Stromal cell of bone marrow (primary cell): ENCODE measurements at regions not wholly inside any gene's neighbourhood (a gene's known extent, or its start where the extent isn't known, plus 50 kb on each side); places are given as distances from the start of the nearest gene placed in this dataset.

Experiments
- DNase-seq: peaks from one replicate; pipeline ENCODE4 v3.0.0-alpha.2; 2012; ENCODE audit warnings: low read depth

DNA sequence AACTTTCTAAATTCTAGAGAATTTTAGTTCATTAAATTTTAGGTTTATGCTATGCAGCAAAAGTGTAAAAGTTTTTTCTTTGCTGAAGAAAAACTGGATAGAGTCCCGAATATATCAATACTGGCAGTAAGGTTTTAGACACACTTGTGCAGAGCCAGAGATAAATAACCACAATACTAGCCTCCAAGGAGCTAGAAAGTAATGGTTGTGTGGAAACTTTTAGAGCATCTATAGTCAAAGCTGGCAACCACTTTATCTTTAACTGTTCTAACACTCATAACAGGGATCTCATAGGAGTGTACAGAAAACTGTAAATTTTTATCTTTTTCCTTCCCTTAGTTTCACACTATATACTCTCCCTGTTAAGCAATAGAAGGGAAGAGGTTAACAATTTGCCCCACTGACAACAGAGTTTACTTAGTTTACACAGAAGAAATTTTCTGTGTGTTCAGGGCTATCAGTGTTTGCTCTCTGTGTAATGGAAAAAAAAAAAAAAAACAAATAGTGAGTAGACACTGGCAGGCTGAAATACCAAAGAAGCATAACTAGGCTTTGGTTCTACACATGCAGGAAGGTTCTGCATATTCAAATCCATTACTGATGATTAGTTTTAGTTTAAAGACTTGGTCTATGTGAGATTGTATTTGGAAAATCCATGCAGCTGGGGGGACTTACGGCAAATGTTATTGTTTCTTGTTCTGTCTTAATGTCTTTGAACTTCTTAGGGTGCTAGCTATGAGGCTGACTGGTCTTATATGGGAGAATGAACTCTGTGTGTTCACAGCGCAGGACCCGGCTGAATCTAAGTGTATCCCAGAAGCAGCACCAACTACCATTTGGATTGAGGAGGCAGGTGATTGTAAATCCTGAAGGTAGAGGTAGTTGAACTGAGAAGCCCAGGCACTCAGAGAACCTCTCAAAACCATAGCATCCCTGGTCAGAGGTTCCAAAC, 187.6 kb downstream of the PCSK1 start:
- no peak for DNase-seq

DNA sequence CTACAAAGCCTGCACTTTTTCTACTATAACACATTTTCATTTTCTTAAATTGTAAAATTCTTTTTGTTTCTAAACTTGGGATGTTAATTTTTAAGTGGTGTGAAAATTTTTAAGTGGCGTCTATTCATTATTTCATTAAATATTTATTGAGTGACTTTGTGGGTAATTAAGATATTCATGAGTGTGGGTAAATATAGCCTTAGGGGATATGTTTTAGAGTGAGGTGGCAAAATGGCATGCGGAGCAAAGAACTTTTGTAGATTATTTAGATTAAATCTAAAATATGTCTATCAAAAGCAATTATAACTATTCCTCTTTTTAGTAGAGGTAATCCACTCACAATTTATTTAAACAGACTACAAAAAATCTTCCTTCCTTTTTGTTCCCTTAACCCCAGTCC, 188.4 kb downstream of the PCSK1 start:
- DNase-seq, result no peak

DNA sequence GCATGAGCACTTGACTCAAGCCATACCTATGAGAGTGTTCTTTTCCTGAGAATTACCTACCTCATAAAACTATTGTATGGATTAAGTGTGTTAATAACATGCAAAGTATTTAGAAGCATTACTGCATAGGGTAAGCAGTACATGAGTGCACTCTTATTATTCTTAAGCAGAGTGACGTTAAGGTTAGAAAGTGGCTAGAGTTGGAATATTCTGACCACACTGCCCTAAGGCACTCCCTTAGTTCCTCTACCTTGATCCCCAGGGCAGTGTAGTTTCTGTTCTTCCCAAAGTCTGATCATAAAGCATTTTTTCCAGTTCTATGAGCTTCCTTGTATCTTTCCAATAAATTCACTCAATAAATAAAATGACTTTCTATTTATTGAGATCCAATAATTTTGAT, 189.2 kb downstream of the PCSK1 start:
- DNase-seq, result no peak

DNA sequence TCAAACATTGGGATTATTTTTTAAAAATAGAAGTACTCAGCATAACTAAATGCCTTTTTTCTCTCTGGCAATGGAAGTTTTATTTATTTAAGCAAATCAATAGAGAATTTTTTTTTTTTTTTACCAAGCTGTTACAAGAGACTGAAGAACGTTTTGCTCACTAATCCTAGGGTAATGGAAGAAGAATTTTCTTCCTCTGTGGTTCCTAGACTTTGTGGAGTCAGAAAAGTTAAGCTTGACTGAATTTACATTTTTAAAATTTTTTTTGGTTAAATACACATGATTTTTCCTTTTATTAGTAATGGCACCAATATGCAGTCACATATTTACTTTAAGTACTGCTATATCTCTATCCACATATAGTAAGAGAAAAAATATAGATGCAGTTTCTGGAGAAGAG, 189.8 kb downstream of the PCSK1 start:
- no peak for DNase-seq

DNA sequence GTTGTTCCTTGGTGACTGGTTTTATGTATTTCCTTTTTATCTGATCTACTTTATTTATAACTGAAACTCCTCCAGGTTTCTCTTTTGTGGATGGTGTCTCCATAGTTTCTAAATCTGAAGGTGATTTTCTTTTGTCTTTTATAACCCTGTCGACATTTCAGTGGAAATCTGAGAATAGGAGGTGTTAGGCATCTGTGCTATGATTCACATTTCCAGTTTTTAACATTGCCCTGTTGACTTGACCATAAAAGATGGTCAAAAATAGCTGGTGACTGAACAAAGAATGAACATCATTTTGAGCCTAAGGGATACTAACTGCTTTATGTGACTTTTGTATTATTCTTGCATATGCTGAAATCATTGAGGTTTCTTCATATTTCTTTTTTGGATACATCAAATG, 190.5 kb downstream of the PCSK1 start:
- no peak for DNase-seq

DNA sequence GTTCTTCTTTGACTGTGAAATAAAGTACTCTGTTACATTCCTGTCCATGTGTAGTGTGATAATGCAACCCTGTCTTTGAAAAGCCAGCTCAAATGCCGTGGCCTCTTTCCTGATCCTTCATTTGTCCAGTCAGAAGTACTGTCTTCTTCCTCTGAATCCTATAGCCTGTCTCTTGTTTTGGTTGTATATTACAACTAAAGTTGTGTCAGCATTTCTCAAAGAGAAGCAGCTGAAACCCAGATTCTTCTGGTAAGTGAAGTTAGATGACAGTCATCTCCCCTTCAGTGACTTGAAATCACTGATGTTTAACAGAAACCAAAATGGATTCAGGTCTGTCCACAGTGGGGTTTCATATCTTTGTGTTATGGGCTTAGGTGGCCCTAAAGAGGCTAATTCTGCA, 196.2 kb downstream of the PCSK1 start:
- DNase-seq, result no peak

DNA sequence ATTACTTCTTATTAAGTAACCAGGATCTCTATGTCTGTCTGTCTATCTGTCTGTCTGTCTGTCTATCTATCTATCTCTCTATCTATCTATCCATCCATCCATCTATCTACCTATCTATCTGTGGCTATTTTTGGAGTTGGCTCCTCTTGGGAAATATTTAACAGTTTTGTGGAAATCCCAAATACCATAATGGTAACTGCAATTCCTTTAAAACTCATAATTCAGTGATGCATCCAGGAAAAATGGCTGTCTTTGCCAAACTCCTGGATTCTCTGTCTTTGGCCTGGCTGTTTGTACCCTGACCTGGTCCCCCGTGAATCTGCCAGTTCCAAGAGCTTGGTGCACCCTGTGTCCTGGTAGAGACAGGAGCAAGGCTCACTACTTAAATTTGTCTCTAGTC, 197.0 kb downstream of the PCSK1 start:
- DNase-seq, result no peak

DNA sequence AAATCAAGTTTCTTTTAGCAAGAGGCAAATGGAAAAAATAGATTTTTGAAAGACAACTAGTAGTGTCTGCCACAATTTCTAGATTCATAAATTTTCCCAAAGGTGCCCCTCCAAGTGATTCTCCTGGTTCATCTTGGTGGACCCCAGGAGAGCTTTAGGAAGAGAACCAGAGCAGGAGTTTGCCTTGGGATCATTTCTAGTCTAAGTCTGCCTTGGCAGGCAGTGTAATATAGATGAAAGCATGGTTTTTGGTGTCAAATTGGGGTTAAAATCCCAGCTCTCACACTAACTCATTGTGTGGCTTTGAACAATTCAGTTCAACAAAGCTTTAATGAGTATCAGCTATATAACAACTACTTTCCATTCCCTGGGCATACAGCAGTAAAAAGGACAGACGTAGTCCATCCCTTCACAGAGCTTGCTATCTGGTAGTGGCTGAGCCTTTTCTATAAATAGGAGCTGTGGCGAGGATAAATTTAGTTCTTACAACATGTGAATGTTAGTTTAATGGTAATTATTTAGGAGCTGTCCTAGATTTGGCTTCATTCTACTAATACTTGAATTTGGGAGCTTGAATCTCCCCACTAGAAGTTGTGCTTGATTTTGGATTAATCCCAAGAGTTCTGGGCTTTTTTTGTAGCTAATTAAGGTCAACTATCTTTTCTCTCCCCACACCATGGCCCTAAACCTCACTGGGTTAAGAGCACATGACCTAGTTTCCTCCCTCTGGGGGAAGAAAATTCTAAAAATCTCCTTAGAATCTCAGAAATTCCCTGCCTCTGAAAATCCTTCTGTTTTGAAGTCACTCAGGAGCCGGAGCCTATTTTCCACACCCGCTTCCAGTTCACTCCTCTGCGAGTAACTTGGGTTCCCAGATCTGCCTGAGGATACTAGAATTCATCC, 197.8 kb downstream of the PCSK1 start:
- no peak for DNase-seq

DNA sequence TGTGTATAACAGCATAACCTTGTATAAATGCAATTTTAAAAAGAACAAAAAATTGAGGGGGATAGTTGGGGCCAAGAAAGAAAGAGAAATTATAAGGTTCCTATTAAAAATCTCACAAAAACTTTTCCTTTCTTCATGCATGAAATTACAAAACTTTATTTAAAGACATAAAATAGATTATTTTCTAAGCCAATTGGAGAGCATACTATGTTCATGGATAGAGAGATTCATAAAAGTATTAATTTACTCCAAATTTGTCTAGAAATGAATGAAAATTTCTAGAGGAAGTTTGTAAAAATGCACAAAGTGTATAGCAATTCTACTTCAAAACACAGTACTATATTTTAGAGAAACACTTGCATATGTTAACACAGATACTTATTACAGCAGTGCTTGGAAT, 200.4 kb downstream of the PCSK1 start:
- no peak for DNase-seq

DNA sequence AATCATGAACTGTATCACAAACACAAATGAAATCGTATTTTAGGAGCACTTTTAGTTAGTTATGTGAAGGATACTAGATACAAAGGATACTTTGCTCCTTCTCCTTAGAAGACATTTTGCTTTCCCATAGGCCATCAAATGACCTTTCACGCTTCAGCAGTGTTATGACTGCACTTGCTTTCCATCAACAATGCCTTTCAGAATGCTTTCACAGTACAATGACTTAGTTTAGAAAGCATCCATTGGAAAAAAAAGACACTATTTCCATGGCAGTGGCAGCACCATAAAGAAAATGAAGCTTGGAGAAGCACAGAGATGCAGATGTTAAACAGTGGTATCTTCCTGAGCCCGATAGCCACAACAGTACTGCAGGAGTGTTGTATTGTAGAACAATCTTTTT, 203.9 kb downstream of the PCSK1 start:
- DNase-seq, result no peak

DNA sequence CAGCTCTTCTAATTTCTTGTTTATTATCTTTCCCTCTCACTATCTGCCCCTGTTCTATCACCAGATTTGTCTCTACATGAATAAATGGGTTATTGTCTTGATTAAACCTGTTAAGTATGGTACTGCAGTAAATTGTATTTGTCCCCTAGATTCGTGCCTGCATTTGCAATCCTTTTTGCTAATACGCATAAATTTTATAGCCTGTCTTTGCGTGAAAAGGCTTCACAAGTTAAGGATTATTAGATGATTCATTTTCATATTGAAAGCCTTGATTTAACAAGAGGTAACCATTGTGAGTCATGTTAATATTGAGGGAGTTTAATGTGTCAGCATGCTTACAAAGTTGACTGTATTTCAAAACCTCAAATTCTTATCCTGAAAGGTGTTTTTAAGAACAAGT, 204.6 kb downstream of the PCSK1 start:
- DNase-seq, result no peak

DNA sequence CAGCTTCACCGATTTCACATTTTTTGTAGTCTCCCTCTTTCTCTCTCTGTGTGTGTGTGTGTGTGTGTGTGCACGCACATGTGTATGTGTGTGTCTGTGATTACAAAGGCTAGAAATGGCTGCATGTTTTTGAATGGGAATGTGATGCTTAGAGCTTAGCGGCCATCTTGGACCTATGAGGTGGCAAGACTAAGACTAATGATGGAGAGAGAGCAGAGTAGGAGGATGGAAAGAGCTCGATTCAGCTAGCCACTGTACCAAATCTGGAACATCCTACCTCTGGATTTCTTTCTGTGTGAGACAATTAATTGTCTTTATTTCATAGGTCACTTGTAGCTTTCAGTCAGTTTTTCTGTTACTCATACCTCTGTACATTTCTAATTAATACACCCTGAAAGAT, 205.1 kb downstream of the PCSK1 start:
- no peak for DNase-seq

DNA sequence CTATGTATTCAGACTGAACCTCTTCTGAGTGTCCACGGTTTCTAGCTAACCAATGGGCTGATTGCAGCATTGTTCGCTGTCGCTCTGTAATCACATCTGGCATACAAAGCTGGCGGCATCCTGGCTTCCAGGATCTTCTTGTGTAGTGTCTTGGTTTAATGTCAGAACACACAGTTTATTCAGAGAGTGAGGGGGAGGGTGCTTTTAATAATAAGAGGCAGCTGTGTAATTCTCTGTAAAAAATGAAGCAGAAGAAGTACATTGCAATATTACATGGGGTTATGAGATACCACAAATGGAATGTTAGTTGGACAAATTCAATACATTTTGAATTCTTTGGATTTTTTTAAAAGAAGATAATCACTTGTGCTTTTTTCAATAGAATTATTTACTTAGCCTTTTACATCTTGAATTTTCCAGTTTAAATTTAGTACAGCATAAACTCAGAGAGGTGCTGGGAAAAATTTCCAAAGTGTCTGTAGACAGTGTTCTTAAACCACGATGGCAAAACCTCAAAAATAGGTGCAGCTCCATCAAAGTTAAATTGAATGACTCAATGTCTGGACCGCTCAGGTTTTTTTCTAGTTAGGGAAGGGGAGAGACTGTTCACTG, 206.0 kb downstream of the PCSK1 start:
- peak; percentile 60 for DNase-seq

DNA sequence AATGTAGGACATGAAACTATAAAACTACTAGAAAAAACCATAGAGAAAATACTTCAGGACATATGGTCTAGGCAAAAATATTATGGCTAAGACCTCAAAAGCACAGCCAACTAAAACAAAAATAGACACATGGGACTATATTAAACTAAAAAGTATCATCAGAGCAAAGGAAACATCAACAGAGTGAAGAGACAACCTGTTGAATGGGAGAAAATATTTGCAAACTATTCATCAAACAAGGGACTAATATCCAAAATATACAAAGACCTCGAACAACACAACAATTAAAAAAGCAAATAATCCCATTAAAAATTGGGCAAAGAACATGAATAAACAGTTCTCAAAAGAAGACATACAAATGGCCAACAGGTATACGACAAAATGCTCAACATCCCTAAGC, 210.9 kb downstream of the PCSK1 start:
- no peak for DNase-seq

DNA sequence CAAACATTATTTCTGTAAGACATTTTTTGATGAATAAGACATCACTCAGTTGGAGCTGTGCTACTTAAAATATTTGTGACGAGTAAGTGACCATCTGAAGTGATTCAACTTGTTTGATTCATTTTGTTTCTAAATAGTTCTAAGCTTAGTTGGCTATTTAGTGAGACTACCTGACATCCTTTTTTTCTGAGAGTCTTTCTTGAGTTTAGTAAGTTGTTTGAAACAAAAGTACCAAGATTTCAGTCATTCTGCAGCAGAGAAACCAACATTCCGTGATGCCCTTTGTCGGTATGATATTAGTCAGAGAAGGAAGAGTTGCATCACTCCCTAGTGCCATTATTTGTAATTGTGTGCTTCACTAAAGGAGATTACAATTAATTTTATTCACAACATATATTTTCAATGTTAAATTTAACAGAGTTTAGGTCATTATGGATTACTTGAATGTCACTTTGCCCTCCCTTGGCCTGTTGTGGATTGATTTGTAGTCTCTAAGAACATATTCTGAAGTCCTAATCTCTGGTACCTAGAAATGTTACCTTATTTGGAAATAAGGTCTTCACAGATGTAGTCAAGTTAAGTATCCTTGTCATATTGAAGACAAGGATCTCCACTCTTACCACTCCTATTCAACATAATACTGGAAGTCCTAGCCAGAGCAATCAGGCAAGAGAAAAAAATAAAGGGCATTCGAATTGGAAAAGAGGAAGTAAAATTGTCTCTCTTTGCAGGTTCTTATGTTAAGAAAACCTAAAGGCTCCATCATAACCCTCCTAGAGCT, 212.2 kb downstream of the PCSK1 start:
- DNase-seq, result no peak

DNA sequence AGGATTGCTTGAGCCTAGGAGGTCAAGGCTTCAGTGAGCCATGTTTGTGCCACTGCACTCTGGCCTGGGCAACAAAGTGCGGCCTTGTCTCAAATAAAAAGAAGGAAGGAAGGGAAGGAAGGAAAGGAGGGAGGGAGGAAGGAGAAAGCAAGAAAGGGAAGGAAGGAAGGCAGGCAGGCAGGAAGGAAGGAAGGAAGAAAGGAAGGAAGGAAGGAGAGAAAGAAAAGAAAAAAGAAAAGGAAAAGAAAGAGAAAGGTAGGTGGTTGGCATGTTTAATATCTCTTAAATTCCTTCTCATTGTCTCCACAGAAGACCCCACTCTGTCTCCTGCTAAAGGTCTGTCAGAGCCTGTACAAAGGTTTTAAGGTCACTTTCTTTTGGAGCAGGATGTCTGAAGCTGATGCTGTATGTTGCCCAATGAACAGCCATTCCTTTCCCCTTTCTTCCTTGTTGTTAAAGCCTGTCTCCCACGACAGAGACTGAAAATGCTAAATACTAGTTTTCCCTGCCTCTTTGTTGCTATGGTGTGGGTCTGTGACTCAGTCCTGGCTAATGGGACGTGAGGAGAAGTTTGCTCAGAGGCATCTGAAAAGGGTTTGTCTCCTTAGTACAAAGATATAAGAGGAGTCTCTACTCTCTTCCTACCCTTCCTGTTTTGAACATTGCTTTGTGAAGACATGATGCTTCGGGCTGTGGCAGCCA, 213.3 kb downstream of the PCSK1 start:
- peak; percentile 87 for DNase-seq

DNA sequence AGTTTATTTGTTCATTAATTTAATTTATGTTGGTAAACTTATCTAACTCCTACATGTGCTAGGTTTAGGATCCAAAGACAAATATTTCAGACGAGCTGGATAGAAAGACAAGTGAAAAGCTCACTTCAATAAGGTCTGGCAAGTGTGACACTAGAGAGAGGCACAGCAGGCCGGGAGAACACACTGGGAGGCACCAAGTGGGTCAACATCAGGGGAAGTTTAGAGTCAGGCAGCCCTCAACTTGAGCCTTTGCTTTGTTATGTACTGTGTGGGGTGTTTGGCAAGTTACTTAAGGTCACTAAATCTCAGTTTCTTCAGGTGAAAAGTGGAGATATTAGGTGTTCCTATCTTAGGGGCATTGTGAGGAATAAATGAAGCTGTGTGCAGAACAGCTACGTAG, 214.4 kb downstream of the PCSK1 start:
- DNase-seq, result no peak

DNA sequence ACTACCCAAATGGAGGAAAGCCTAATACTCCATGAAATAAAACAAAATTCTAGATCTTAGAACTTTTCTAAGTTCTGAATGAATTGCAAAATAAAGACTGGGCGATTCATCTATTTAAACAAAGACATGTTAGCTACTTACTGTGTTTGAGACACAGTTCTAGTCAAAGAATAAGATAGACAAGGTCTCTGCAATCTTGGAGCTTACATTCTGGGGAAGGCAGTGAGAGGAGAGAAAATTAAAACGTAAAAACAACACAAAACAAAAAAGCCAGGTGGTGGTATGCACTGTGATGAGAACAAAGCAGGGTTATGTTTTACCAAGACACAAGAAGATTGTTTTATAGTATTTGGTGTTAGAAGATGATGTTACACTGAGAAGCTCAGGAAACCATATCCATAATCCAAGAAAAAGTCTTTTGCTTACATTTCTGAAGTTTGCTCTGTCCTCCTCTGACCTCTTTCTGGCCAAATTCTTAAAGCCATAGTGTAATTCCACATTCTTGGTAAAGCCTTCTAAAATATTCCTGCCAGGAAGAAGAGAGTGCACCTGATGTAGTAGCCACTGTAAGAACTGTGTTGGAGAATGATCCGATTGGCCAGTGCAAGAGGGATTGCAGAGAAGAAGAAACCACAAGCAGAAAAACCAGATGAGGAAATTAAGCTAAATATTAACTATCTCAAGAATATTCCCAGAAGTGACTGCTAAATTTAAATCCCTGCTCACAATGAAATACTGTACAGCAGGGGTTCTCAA, 218.4 kb downstream of the PCSK1 start:
- DNase-seq, result no peak

DNA sequence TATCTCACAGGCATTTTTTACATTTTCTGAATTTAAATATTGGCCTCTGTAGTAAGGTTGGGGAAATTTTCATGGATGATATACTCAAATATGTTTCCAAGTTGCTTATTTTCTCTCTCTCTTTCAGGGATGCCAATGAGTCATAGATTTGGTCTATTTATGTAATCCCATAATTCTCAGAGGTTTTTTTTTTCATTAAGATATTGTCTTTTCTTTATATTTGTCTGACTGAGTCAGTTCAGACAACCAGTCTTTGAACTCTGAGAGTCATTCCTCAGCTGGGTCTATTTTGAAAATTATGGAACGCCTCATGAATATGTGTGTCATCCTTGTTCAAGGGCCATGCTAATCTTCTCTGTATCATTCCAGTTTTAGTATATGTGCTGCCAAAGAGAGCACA, 223.2 kb downstream of the PCSK1 start:
- DNase-seq, result peak; percentile 91

DNA sequence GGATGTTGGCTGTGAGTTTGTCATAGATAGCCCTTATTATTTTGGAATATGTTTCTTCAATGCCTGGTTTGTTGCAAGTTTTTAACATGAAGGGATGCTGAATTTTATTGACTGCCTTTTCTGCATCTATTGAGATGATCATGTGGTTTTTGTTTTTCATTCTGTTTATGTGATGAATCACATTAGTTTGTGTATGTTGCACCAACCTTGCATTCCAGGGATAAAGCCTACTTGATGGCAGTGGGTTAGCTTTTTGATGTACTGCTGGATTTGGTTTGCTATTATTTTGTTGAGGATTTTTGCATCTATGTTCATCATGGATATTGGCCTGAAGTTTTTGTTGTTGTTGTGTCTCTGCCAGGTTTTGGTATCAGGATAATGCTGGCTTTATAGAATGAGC, 225.6 kb downstream of the PCSK1 start:
- no peak for DNase-seq
